WTC11 (cell line): ENCODE measurements at regions not wholly inside any gene's neighbourhood (a gene's known extent, or its start where the extent isn't known, plus 50 kb on each side); places are given as distances from the start of the nearest gene placed in this dataset.

Source experiments
- ATAC-seq: fragments of 200-7000 bp; cut with Tn5 transposase; 2 replicates; pipeline ENCODE4 v1.10.0; 2021; ENCODE audit warnings: mild to moderate bottlenecking, moderate library complexity
- CTCF ChIA-PET: fragments of 300-600 bp; sonication (Branson Sonifier 250); formaldehyde crosslinking; loops from one replicate; lab custom pipeline; 2021; ENCODE audit warnings: antibody characterized with exemption; lab: Charles Lee
- POLR2A ChIA-PET: fragments of 350-600 bp; sonication (Branson Sonifier 250); formaldehyde crosslinking; loops from one replicate; lab custom pipeline; 2021; ENCODE audit warnings: antibody characterized with exemption; lab: Charles Lee
- DNase-seq: peaks from one replicate; pipeline ENCODE4 v3.0.0; 2021; ENCODE audit warnings: low spot score
- H3K27ac Mint-ChIP-seq: 2 replicates; pipeline ENCODE4 v1.8.0; 2021; ENCODE audit warnings: mixed read lengths
- H3K27me3 Mint-ChIP-seq: 2 replicates; pipeline ENCODE4 v1.8.0; 2021; ENCODE audit warnings: low read depth, mild to moderate bottlenecking, moderate library complexity, mixed read lengths
- H3K36me3 Mint-ChIP-seq: 2 replicates; pipeline ENCODE4 v1.8.0; 2021; ENCODE audit warnings: mixed read lengths
- H3K4me1 Mint-ChIP-seq: 2 replicates; pipeline ENCODE4 v1.8.0; 2022; ENCODE audit warnings: mixed read lengths
- H3K4me3 Mint-ChIP-seq: 2 replicates; pipeline ENCODE4 v1.8.0; 2021; ENCODE audit warnings: mild to moderate bottlenecking, moderate library complexity, mixed read lengths
- H3K9me3 Mint-ChIP-seq: 2 replicates; pipeline ENCODE4 v1.8.0; 2021; ENCODE audit warnings: mixed read lengths
- AFF4 ChIP-seq: sonication (generic); formaldehyde crosslinking; IDR thresholded peaks from 2 replicates; pipeline ENCODE4 v1.8.1; 2023; ENCODE audit warnings: mild to moderate bottlenecking, missing genetic modification reagents, borderline replicate concordance
- ARID4B ChIP-seq: sonication (generic); formaldehyde crosslinking; IDR thresholded peaks from 2 replicates; pipeline ENCODE4 v1.8.0; 2023; ENCODE audit warnings: missing genetic modification reagents, mild to moderate bottlenecking, borderline replicate concordance
- ELF4 ChIP-seq: sonication (generic); formaldehyde crosslinking; IDR thresholded peaks from 2 replicates; pipeline ENCODE4 v1.8.1; 2022; ENCODE audit warnings: low read depth, mild to moderate bottlenecking, moderate library complexity, missing genetic modification reagents
- ESRRA ChIP-seq: sonication (generic); formaldehyde crosslinking; IDR thresholded peaks from 2 replicates; pipeline ENCODE4 v1.8.1; 2022; ENCODE audit warnings: mild to moderate bottlenecking, missing genetic modification reagents, borderline replicate concordance
- ETV6 ChIP-seq: sonication (generic); formaldehyde crosslinking; IDR thresholded peaks from 2 replicates; pipeline ENCODE4 v1.8.1; 2022; ENCODE audit warnings: mild to moderate bottlenecking, missing genetic modification reagents
- GABPB1 ChIP-seq: sonication (generic); formaldehyde crosslinking; IDR thresholded peaks from 2 replicates; pipeline ENCODE4 v1.8.1; 2023; ENCODE audit warnings: mild to moderate bottlenecking, missing genetic modification reagents
- HMGA2 ChIP-seq: fragments of 250-450 bp; sonication (Bioruptor Pico); IDR thresholded peaks from 2 replicates; pipeline ENCODE4 v1.4.0; 2021; ENCODE audit warnings: mild to moderate bottlenecking, moderate library complexity
- IRF2 ChIP-seq: sonication (generic); formaldehyde crosslinking; IDR thresholded peaks from 2 replicates; pipeline ENCODE4 v1.8.0; 2022; ENCODE audit warnings: low read depth, missing genetic modification reagents, borderline replicate concordance
- MXD4 ChIP-seq: fragments of 250-450 bp; sonication (Bioruptor Pico); IDR thresholded peaks from 2 replicates; pipeline ENCODE4 v1.8.0; 2021; ENCODE audit warnings: mild to moderate bottlenecking, moderate library complexity, borderline replicate concordance
- MYBL2 ChIP-seq: sonication (generic); formaldehyde crosslinking; IDR thresholded peaks from 2 replicates; pipeline ENCODE4 v1.8.1; 2023; ENCODE audit warnings: mild to moderate bottlenecking, moderate library complexity, missing genetic modification reagents
- PRDM15 ChIP-seq: sonication (generic); formaldehyde crosslinking; IDR thresholded peaks from 2 replicates; pipeline ENCODE4 v1.8.0; 2022; ENCODE audit warnings: missing genetic modification reagents
- STAT6 ChIP-seq: sonication (generic); formaldehyde crosslinking; conservative IDR thresholded peaks from 2 replicates; pipeline ENCODE4 v1.8.1; 2023; ENCODE audit warnings: mild to moderate bottlenecking, low read depth, missing genetic modification reagents, moderate library complexity
- USF2 ChIP-seq: sonication (generic); formaldehyde crosslinking; IDR thresholded peaks from 2 replicates; pipeline ENCODE4 v1.8.1; 2023; ENCODE audit warnings: mild to moderate bottlenecking, missing genetic modification reagents, moderate library complexity
- ZBTB21 ChIP-seq: sonication (generic); formaldehyde crosslinking; IDR thresholded peaks from 2 replicates; pipeline ENCODE4 v1.8.1; 2023; ENCODE audit warnings: mild to moderate bottlenecking, missing genetic modification reagents, borderline replicate concordance
- ZBTB43 ChIP-seq: sonication (generic); formaldehyde crosslinking; IDR thresholded peaks from 2 replicates; pipeline ENCODE4 v1.8.1; 2023; ENCODE audit warnings: mild to moderate bottlenecking, missing genetic modification reagents
- ZMAT4 ChIP-seq: fragments of 250-450 bp; sonication (Bioruptor Pico); IDR thresholded peaks from 2 replicates; pipeline ENCODE4 v1.9.0; 2021; ENCODE audit warnings: mild to moderate bottlenecking
- ZNF138 ChIP-seq: sonication (generic); formaldehyde crosslinking; conservative IDR thresholded peaks from 2 replicates; pipeline ENCODE4 v1.8.1; 2022; ENCODE audit warnings: mild to moderate bottlenecking, moderate library complexity, missing genetic modification reagents
- ZNF425 ChIP-seq: fragments of 250-450 bp; sonication (Bioruptor Pico); conservative IDR thresholded peaks from 2 replicates; pipeline ENCODE4 v1.9.0; 2021; ENCODE audit warnings: mild to moderate bottlenecking

- no peak overlapping the region for H3K4me3 Mint-ChIP-seq
- H3K36me3 Mint-ChIP-seq = peaks cover 23% of the 10 kb centered on the region
- POLR2A ChIA-PET = no interaction called here
- CTCF ChIA-PET = interaction anchor here (1.2 kb wide), 1 partner anchor 26 kb away, joined by 3 read pairs; no protein-coding TSS in a partner anchor
- no peaks in the 10 kb centered on the region for H3K27me3 Mint-ChIP-seq
- no peak for DNase-seq
- no peak overlapping the region for H3K27ac Mint-ChIP-seq
- 0 out of 2 replicates have a peak, but pooled peaks cover 3% of the 10 kb centered on the region for H3K4me1 Mint-ChIP-seq
- H3K9me3 Mint-ChIP-seq = peaks cover 30% of the 10 kb centered on the region
- no peak for ATAC-seq
- TF ChIP-seq ZMAT4 (CRISPR knock-in tag) = no peak
- no peak for TF ChIP-seq PRDM15 (CRISPR knock-in tag)
- TF ChIP-seq ETV6 (CRISPR knock-in tag) = no peak
- no peak for TF ChIP-seq STAT6 (CRISPR knock-in tag)
- TF ChIP-seq HMGA2 (CRISPR knock-in tag) = no peak
- TF ChIP-seq ZBTB21 = no peak
- TF ChIP-seq AFF4 = no peak
- TF ChIP-seq MYBL2 (CRISPR knock-in tag) = no peak
- no peak for TF ChIP-seq USF2 (CRISPR knock-in tag)
- TF ChIP-seq ARID4B (CRISPR knock-in tag) = no peak
- no peak for TF ChIP-seq GABPB1 (CRISPR knock-in tag)
- TF ChIP-seq ZNF138 (CRISPR knock-in tag) = no peak
- no peak for TF ChIP-seq IRF2
- TF ChIP-seq ZNF425 = no peak
- TF ChIP-seq MXD4 (CRISPR knock-in tag) = no peak
- no peak for TF ChIP-seq ELF4 (CRISPR knock-in tag)
- no peak for TF ChIP-seq ZBTB43 (CRISPR knock-in tag)
- TF ChIP-seq ESRRA (CRISPR knock-in tag) = no peak
These were observed 117.1 kb upstream of the ARHGAP5 start for GRCh38 chr14:31960039-31960438.
